ENCODE measurements at regions not wholly inside any gene's neighbourhood (a gene's known extent, or its start where the extent isn't known, plus 50 kb on each side); places are given as distances from the start of the nearest gene placed in this dataset.

- DNase-seq (ENCODE audit: low read depth in 2 of 3, low spot score in 2 of 3) = no peak
These were observed 503.4 kb upstream of the CBLB start for GRCh38 chr3:106371971-106372805.

GRCh38 chr3:106372806-106373190 lies 504.0 kb upstream of the CBLB start:
- no peak for DNase-seq (ENCODE audit: low read depth in 2 of 3, low spot score in 2 of 3)

- no peak for DNase-seq (ENCODE audit: low read depth in 2 of 3, low spot score in 2 of 3)
These were observed 507.3 kb upstream of the CBLB start for GRCh38 chr3:106376016-106376570.

DNA sequence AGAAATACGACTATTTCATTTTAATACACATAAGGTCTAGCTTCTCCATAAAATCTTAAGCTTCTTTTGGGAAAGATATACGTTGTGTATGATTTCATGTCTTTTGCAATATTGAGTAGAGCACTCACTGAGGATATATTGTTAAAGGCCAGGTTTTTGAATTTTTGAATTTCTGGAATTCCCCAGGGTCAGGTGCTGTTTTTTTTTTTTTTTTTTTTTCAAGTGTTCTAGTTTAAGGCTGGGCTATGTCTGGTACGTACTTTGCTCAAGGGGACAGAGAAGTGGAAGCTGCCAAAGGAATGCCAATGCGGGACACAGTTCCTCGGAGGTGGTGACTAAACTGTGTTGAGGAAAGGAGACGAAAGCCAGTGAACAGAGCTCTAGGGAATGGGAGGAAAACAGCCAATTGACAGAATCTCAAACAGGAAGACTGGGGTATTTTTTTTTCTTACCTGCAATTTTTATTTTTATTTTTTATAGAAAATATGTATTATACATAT lies 510.5 kb upstream of the CBLB start:
- DNase-seq (ENCODE audit: low read depth in 2 of 3, low spot score in 2 of 3) = no peak

GRCh38 chr3:106380232-106380631 lies 511.4 kb upstream of the CBLB start:
- DNase-seq (ENCODE audit: low read depth in 2 of 3, low spot score in 2 of 3) = no peak

GRCh38 chr3:106381286-106381938 lies 512.6 kb upstream of the CBLB start:
- no peak for DNase-seq (ENCODE audit: low read depth in 2 of 3, low spot score in 2 of 3)

DNA sequence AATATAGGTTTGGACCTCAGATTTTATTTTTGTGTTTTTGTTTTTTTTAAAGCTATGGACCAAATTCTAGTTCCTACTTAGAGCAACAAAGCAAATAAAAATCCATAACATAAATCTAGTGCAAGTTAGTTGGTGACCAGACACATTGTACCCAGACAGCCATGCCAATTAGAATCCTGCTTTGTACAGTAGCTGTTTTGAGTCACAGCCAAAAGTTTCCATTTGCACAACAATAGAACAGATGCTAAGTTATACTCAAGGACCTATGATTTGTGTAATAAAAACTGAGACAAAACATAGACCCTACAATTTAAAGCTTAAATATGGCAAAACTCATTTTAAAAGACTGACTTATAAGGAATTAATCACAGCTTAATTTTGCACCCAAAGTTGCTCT lies 513.1 kb upstream of the CBLB start:
- DNase-seq (ENCODE audit: low read depth in 2 of 3, low spot score in 2 of 3) = no peak

- peak in 2 of 3 donors; percentile 2 to 46 for DNase-seq (ENCODE audit: low read depth in 2 of 3, low spot score in 2 of 3)
These were observed 517.2 kb upstream of the CBLB start for GRCh38 chr3:106386050-106386449.

GRCh38 chr3:106392915-106393314 lies 524.1 kb upstream of the CBLB start:
- no peak for DNase-seq (ENCODE audit: low read depth in 2 of 3, low spot score in 2 of 3)

DNA sequence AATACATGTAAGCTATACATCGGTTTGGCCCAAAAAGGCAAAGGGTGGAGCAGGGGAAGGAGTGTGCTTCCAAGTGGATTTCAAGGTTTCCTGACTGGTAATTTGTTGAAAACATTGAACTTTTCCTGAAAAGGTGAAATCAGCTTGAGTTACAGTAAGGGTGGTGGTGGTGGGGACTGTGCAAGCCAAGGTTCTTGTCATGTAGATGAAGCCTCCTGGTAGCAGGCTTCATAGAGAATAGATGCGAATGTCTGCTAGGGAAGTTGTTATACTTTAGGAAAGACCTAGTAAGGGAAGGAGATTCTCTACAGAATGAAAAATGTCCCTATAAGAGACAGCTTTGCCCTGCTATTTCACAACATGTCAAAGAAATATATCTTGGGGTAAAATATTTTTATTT lies 528.2 kb upstream of the CBLB start:
- DNase-seq (ENCODE audit: low read depth in 2 of 3, low spot score in 2 of 3) = no peak

DNA sequence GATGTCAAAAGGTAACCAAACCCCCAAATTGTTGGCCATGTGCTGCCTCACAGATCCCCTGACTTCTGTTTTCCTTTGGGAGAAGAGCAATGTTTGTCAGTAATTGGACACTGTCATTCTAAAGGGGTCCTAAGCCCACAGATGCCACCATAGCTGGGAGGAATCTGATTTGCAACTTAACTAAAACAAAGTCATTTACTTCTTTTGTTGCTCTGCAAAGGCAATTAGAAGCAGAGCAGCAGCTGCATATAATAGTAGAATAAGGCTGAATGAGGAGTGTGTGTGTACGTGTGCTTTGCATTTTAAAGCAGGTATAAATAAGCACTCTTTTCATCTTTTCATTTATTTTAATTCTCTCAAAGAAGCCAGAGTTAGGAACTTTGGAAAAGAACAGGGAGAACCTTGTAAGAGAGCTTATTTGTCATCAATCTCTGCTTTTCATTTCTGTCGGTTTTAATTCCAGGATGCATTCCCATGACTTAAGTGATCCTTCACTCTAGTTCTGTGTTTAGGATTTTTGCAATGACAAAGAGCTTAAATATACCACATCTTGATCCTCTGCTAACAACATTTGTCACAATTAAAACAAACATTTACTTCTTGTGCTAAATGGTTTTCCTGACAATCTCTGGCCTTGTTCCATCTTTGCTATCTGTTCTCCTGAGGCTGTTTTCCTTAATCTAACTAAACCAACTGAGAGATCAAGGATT lies 530.2 kb upstream of the CBLB start:
- no peak for DNase-seq (ENCODE audit: low read depth in 2 of 3, low spot score in 2 of 3)

DNA sequence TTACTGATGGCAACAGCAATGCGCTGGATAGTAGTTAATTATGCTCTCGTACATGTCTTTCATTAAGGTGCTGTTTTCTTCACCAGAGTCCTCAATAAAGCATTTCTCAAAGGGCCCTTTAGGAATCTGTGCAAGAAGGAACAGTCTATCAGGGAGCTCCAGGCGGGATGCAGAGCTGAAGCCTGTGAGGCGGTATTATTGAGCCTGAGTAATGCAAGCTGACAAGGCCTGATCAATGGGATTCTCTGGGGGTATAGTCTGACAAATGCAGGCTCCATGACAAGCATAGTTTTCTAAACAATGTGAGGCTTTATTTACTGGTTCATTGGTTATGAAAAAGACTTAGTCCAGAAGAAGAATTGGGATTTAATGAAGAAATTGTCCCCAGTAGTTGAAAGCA lies 530.9 kb upstream of the CBLB start:
- DNase-seq (ENCODE audit: low read depth in 2 of 3, low spot score in 2 of 3) = no peak

DNA sequence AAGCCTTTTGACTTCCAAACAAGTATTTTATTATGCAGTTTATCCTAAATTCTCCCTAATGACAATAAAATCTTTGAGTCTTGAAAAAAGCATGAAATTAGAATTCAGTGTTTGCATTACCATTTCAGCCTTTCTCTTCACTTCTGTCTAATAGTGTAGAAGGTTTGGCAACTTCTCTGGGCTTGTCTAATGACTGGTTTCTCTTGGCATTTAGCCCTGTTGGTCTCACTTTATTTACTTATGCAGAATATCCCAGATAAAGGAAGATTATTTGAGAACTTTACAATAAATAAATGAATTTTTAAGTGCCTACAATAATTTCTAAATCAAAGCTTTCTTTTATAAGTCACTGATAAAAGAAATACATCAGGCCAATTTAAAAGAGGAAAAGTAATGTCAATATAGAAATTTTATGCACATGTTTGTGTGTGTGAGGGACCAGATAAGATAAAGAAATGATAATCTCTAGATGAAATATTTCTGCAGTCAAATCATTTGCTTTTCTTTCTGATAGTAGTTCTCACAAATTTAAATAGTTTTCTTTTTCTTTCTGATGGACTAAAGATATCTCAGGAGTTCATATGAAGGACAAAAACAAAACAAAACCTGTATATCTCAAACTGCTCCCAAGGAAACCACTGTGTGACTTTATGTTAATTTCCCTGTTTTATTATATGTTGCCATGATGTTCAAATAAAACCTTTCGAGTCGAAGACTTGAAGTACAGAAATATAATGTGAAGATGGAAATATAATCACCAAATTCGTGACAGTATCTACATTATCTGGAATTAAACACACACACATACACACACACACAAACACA lies 533.1 kb upstream of the CBLB start:
- DNase-seq (ENCODE audit: low read depth in 2 of 3, low spot score in 2 of 3) = no peak

DNA sequence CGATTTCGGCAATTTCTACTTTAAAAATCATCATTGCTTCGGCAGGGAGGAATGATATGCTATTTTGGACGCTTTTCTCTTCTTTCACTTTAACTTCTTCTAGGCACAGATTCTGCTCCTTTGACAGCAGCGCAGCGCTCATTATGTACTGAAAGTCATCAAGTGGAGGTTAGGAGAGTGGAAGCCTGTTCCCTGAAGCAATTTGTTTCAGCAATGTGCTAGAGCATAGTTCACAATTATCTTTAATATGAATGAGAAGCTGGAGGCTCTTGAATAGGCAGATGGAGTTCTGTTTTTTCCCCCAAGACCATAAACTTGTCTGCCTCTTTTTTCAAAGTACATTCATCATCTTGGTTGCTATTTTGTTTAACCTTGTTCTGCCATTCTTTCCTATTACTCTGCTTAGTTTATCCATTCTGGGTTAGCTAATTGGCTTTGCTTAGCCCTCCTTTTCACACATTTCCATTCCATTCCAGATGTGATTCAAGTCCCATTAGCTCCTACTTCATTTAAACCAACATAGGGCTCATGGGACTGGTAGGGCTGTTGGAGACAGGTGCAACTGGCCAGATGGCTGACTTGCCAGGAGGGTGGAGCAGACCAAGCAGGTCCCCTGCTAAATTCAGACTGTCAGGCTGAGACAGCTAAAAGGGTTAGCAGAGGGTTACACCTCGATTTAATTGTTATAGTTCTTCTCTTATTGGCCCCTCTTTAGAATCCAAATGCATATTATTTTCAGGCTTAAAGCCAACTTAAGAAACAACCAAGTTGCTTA lies 534.7 kb upstream of the CBLB start:
- DNase-seq (ENCODE audit: low read depth in 2 of 3, low spot score in 2 of 3) = no peak

DNA sequence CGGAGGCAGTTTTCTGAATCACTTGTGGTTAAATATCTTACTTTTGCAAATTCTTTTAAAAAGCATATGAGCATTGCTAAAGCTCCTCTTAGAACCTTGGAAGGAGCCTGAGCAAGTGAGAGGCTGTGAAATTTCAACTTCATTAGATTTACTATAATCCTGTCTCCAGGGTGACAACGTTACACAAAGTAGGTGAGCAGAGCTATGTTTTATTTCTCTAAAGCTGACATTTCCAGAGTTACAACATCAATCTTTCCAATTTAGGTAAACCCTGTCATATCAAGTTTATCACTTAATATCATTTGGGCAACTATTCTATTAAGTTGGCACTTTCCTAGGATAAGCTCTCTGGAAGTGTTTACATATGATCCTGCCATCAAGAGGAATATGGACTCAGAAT lies 544.9 kb upstream of the CBLB start:
- no peak for DNase-seq (ENCODE audit: low read depth in 2 of 3, low spot score in 2 of 3)

DNA sequence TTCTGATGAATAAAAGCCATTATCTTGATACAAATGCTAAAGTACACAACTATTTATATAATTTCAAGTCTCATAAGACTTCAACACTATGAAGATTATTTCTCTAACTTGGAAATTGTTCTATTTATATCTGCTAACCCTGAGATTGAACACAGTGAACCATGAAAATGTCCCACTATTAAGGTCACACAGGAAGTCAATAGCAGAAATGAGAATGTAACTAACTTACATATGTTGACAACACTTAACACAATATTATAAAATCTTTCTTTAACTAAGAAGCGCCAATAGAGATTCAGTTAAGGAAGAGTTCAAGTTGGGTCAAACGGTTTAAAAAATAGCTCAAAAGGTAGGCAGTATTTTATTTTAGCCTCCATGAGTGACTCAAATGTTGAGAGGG lies 551.8 kb upstream of the CBLB start:
- no peak for DNase-seq (ENCODE audit: low read depth in 2 of 3, low spot score in 2 of 3)

GRCh38 chr3:106421426-106421825 lies 552.6 kb upstream of the CBLB start:
- no peak for DNase-seq (ENCODE audit: low read depth in 2 of 3, low spot score in 2 of 3)

DNA sequence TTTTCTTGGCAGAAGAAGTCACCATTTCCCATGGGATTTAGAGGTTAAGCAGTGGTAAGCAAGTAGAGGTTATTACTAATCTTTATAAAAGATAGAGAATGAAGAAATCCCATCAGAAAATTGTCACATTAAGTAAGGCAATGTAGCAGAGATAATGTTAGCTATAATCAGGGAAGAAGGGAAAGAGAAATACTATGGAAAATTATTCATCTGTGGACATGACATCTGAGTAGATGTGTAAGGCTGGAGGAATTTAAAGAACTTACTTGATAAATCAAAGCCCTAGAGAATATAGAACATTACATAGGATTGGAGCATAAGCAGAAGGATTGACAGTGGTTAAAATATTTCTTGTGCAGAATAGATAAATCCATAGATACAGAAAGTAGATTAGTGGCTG lies 553.1 kb upstream of the CBLB start:
- DNase-seq (ENCODE audit: low read depth in 2 of 3, low spot score in 2 of 3) = no peak

DNA sequence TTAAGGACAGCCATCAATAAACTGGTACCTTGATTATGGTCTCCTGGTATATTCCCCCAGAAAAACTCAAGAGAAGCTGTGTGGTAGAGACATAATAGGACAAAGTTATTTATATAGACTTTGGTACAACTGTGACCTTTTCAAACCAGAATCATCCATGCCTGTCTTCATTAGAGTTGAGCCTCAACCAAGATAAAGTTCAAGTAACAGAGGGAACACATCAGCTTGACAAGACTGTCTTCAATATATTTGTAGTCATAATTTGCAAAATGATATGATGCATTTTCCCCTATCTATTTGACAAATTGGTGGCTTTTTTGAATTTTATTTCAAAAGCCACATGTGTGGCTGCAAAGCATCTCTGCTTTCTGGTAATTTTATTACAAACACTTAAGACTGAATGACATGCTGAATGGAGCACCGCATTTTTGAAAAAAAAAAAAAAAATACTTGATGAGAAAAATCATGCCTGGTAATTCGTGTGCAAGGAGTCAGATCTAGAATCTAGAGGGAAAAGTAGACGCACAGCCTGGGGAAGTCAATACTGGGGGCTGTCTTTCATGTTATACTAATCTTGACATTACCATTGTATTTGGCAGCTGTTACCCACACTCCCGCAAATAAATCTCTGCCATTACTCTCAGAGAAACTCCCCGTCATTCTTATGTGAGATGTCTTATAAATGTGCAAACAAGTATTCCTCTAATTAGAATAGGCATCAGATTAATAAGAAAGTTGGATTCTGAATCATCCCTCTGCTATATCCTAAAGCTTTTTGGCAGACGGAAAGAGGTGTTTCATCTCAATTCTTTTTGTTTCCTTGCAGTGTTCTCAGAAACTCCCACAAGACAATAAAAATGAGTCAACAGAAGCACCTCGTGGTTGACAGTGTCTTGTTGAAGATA lies 554.8 kb upstream of the CBLB start:
- no peak for DNase-seq (ENCODE audit: low read depth in 2 of 3, low spot score in 2 of 3)
